Esophagus muscularis mucosa (tissue), 4 donors: ENCODE measurements at regions not wholly inside any gene's neighbourhood (a gene's known extent, or its start where the extent isn't known, plus 50 kb on each side); places are given as distances from the start of the nearest gene placed in this dataset.
A peak's percentile ranks its signal among the peaks of the same experiment; 100 is the strongest.

Source experiments
- DNase-seq: peaks from one replicate; pipeline ENCODE4 v3.0.0-alpha.2; 2017; ENCODE audit errors: extremely low spot score
- H3K27ac ChIP-seq, 4 donors: fragments of 200-600 bp; sonication (generic); replicated peaks in 1 of 4; 1 replicate in 3 of 4; 2 replicates in 1 of 4; pipeline ENCODE4 v1.5.1; 2016 to 2019; ENCODE audit warnings: mild to moderate bottlenecking in 1 of 4
- H3K27me3 ChIP-seq, 4 donors: fragments of 200-600 bp; sonication (generic); one replicate each; pipeline versions ENCODE4 v1.5.1 to v1.6.0; 2016 to 2019
- H3K36me3 ChIP-seq, 4 donors: fragments of 200-600 bp; sonication (generic); one replicate each; pipeline ENCODE4 v1.5.1; 2016 to 2019
- H3K4me1 ChIP-seq, 4 donors: fragments of 200-600 bp; sonication (generic); one replicate each; pipeline ENCODE4 v1.5.1; 2016 to 2019
- H3K4me3 ChIP-seq, 4 donors: fragments of 200-600 bp; sonication (generic); 1 replicate in 2 of 4; 2 replicates in 2 of 4; pipeline ENCODE4 v1.5.1; 2016 to 2019; ENCODE audit warnings: mild to moderate bottlenecking in 4 of 4, moderate library complexity in 1 of 4
- H3K9me3 ChIP-seq, 4 donors: fragments of 200-600 bp; sonication (generic); 1 replicate in 3 of 4; 2 replicates in 1 of 4; pipeline ENCODE4 v1.5.1; 2016 to 2019
- CTCF ChIP-seq, 3 experiments: fragments of 200-600 bp in 2 of 3; fragments of 450-650 bp in 1 of 3; sonication (generic) in 2 of 3; IDR thresholded peaks; one replicate each; pipeline ENCODE4 v1.5.1; 2017 to 2019; ENCODE audit warnings: antibody characterized with exemption in 3 of 3, mild to moderate bottlenecking in 2 of 3, moderate library complexity in 1 of 3
- EP300 ChIP-seq: sonication (generic); formaldehyde crosslinking; IDR thresholded peaks from one replicate; pipeline ENCODE4 v1.6.1; 2017; ENCODE audit warnings: antibody characterized with exemption
- POLR2A ChIP-seq: fragments of 450-650 bp; IDR thresholded peaks from one replicate; pipeline ENCODE4 v1.6.1; 2017; ENCODE audit warnings: antibody characterized with exemption, moderate library complexity, mild to moderate bottlenecking, low read depth
- POLR2AphosphoS5 ChIP-seq, 2 donors: sonication (generic); formaldehyde crosslinking; IDR thresholded peaks; one replicate each; pipeline ENCODE4 v1.6.1; 2017; ENCODE audit warnings: antibody characterized with exemption in 2 of 2
- WGBS: methylation state at CpG from one replicate; pipeline ENCODE4 v1.1.5; 2018; 5-methylcytosine and 5-hydroxymethylcytosine counted together
- intact Hi-C: fragments of 100-400 bp; cut with DNase I; formaldehyde crosslinking; loops from one replicate; pipeline ENCODE4 v1.15.1; 2023

GRCh38 chr6:3943331-3943765 lies 94.2 kb downstream of the FAM50B start:
- Histone ChIP-seq H3K27ac (no peak overlapping the region), H3K27me3 (peaks cover 0 to 4% (median 0%) of the 10 kb centered on the region in 4 donors), H3K4me1 (no peaks in the 10 kb centered on the region), H3K36me3 (no peaks in the 10 kb centered on the region), H3K4me3 (no peak overlapping the region), H3K9me3 (no peaks in the 10 kb centered on the region)
- 10% methylated on average over 12 of the region's 12 CpGs for WGBS
- no peak for TF ChIP-seq CTCF (IDR thresholded peaks at IDR 0.05)
- TF ChIP-seq POLR2AphosphoS5 (IDR thresholded peaks at IDR 0.05), result peak in 1 of 2 donors; percentile 66
- no peak for TF ChIP-seq POLR2A
- intact Hi-C loops, result no loop called here
- DNase-seq, result peak; percentile 91

GRCh38 chr6:3944246-3944645 lies 95.1 kb downstream of the FAM50B start:
- intact Hi-C loops, result no loop called here
- H3K36me3 ChIP-seq, result no peaks in the 10 kb centered on the region
- WGBS, result 84% methylated on average over 5 of the region's 5 CpGs

GRCh38 chr6:3946778-3947177 lies 97.6 kb downstream of the FAM50B start:
- 66% methylated on average over 11 of the region's 12 CpGs for whole genome bisulfite sequencing
- Histone ChIP-seq H3K36me3 (no peaks in the 10 kb centered on the region), H3K27me3 (no peaks in the 10 kb centered on the region), H3K27ac (peak overlapping the region in 1 of 4 donors; percentile 22), H3K9me3 (no peaks in the 10 kb centered on the region), H3K4me3 (peak overlapping the region in 2 of 4 donors; percentile 29 to 35), H3K4me1 (peaks cover 0 to 6% (median 2%) of the 10 kb centered on the region in 4 donors)
- no peak for TF ChIP-seq POLR2AphosphoS5 (IDR thresholded peaks at IDR 0.05)
- no peak for TF ChIP-seq POLR2A
- TF ChIP-seq EP300, result no peak
- no peak for TF ChIP-seq CTCF (IDR thresholded peaks at IDR 0.05)
- intact Hi-C loops, result no loop called here
- peak; percentile 88 for DNase-seq

More at GRCh38 chr6:3944246-3944645, 95.1 kb downstream of the FAM50B start:
- Histone ChIP-seq H3K4me1 (peaks cover 0 to 4% (median under 1%) of the 10 kb centered on the region in 4 donors), H3K4me3 (no peak overlapping the region), H3K27me3 (peaks cover 0 to 4% (median 0%) of the 10 kb centered on the region in 4 donors), H3K27ac (no peak overlapping the region), H3K9me3 (no peaks in the 10 kb centered on the region)
- peak; percentile 47 for DNase-seq
- TF ChIP-seq POLR2AphosphoS5 (IDR thresholded peaks at IDR 0.05) (no peak), EP300 (no peak), CTCF (IDR thresholded peaks at IDR 0.05) (no peak), POLR2A (no peak)

- Histone ChIP-seq H3K36me3 (no peaks in the 10 kb centered on the region), H3K9me3 (no peaks in the 10 kb centered on the region), H3K27ac (no peak overlapping the region), H3K4me3 (no peak overlapping the region), H3K4me1 (peaks cover 0 to 6% (median 2%) of the 10 kb centered on the region in 4 donors), H3K27me3 (no peaks in the 10 kb centered on the region)
- TF ChIP-seq EP300 (no peak), CTCF (IDR thresholded peaks at IDR 0.05) (no peak), POLR2A (no peak), POLR2AphosphoS5 (IDR thresholded peaks at IDR 0.05) (no peak)
- peak; percentile 17 for DNase-seq
- intact Hi-C loops, result no loop called here
- 75% methylated on average over 4 of the region's 4 CpGs for WGBS
Measured at GRCh38 chr6:3948866-3949265, 99.7 kb downstream of the FAM50B start.

- H3K27me3 ChIP-seq, result no peaks in the 10 kb centered on the region
- intact Hi-C loops, result no loop called here
- DNase-seq, result peak; percentile 79
- H3K27ac ChIP-seq, result no peak overlapping the region
- peaks cover 0 to 6% (median 2%) of the 10 kb centered on the region in 4 donors for H3K4me1 ChIP-seq
- no peak overlapping the region for H3K4me3 ChIP-seq
- no peaks in the 10 kb centered on the region for H3K36me3 ChIP-seq
- no peaks in the 10 kb centered on the region for H3K9me3 ChIP-seq
- no peak for TF ChIP-seq POLR2AphosphoS5 (IDR thresholded peaks at IDR 0.05)
- TF ChIP-seq EP300, result no peak
- no peak for TF ChIP-seq CTCF (IDR thresholded peaks at IDR 0.05)
- no peak for TF ChIP-seq POLR2A
- WGBS, result 88% methylated on average over 6 of the region's 6 CpGs
Measured at GRCh38 chr6:3949521-3949920, 100.3 kb downstream of the FAM50B start.
